Hepatic stellate cell (primary cell): ENCODE measurements at regions not wholly inside any gene's neighbourhood (a gene's known extent, or its start where the extent isn't known, plus 50 kb on each side); places are given as distances from the start of the nearest gene placed in this dataset.

ENCODE experiments used
- DNase-seq: peaks from one replicate; pipeline ENCODE4 v3.0.0; 2011; ENCODE audit warnings: low spot score

GRCh38 chr5:125510651-125511050 is 764.2 kb upstream of the ZNF608 start:
- DNase-seq = no peak

DNA sequence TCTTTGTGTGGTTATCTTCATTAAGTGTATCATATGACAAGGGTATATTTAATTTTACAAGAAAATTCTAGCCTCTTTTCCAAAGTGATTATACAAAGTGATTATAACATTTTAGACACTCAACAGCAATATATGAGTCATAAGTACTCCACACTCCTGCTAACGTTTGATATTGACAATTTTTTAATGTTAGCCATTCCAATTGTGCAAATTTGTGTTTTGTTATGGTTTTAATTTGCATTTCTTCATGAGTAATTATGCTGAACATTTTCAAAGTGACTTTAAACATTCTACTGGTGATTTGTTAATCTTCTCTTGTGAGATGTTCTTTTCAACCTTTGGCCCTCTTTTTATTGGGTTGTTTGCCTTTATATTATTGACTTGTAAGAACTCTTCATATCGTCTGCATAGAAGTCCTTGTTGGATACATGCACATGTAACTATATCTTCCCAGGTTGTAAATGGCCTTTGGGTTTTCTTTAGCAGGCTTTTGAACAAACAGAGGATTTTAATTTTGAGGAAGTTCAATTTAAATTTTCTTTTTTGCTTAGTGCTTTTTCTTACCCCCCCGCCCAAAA is 771.6 kb upstream of the ZNF608 start:
- DNase-seq = no peak

DNA sequence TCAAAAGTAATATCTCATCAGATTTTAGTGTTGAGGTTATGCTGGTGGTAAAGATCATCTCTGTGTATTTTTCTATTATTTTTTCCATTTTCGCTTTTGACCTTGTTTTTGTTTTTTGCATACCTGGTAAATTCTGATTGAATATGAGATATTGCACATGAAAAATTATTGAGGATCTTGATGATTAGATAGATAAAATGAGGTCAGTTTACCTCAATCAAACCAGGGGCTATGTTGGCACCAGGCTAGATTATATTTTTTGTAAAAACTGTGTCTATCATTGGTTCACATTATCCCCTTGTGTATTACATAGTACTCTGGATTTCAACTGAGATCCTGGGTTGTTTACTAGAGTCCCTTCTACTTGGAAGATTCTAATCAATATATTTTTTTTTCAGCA is 774.9 kb upstream of the ZNF608 start:
- no peak for DNase-seq

GRCh38 chr5:125525356-125525755 is 778.9 kb upstream of the ZNF608 start:
- DNase-seq = no peak

GRCh38 chr5:125526966-125527365 is 780.5 kb upstream of the ZNF608 start:
- DNase-seq = no peak

DNA sequence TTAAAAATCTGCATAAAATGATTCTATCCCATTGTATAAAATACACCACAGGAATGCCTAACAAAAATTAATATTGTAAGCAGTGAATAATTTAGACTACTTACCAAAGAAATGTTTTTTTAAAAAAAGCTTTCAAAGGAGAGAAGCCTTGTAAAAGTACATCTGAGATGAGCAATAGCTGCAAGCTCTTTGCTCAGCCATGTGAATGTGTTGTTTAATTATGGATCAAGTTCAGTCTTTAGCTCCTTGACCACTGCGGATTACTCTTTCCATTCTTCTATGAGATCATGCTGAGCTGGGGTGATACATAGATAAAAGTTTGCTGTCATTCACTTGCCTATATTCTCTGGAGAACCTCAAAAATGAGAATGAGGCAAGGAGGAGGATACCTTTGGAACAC is 782.4 kb upstream of the ZNF608 start:
- no peak for DNase-seq

DNA sequence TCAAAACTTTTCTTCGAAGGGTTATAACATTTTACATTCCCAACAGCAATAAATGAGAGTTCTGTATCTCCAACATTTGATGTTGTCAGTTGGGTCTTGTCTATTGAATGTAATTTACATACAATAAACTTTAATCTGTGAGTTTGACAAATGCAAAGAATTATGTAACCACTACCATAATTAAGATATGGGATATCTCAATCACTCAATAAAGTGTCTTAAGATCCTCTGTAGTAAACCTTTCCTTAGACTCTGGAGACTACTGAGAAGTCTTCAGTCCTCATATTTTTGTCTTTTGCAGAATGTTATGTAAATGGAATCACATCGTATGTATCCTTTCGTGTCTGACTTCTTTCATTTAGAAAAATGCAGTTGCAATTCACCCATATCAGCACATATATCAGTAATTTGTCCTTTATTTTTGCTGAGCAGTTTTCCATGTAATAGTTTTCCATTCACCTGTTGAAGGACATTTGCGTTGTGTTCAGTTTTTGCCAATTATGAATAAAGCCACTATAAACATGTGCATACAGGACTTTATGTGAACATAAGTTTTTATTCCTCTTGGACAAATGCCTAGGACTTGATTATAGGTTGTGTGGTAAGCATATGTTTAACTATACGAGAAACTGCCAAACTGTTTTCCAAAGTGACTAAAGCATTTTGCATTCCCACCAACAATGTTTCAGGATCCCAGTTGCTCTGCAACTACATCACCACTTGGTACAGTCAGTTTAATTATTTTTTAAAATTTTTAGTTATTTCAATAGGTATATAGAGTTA is 784.6 kb upstream of the ZNF608 start:
- no peak for DNase-seq

GRCh38 chr5:125536095-125536494 is 789.7 kb upstream of the ZNF608 start:
- no peak for DNase-seq

GRCh38 chr5:125536582-125536981 is 790.1 kb upstream of the ZNF608 start:
- DNase-seq = no peak

GRCh38 chr5:125537661-125538060 is 791.2 kb upstream of the ZNF608 start:
- no peak for DNase-seq

GRCh38 chr5:125538469-125538868 is 792.0 kb upstream of the ZNF608 start:
- DNase-seq = no peak

DNA sequence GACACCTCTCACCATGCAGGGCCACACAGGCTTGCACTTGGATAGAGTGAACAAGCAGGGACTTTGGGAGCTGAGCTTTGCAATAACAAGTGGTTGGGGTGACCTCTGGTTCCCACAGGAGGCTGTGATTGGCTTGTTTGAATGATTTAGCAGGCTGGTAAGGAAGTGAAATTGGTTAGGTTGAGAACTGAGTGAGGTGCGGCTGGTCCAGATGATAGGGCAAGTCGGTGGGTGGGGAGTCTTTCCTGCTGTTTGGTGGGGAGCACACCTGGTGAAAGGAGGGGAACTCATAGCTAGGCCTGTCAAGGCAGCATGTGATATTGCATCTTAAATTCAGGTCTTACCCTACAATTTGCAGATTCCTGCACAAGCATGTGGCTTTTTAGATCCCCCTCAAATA is 794.6 kb upstream of the ZNF608 start:
- DNase-seq = no peak

DNA sequence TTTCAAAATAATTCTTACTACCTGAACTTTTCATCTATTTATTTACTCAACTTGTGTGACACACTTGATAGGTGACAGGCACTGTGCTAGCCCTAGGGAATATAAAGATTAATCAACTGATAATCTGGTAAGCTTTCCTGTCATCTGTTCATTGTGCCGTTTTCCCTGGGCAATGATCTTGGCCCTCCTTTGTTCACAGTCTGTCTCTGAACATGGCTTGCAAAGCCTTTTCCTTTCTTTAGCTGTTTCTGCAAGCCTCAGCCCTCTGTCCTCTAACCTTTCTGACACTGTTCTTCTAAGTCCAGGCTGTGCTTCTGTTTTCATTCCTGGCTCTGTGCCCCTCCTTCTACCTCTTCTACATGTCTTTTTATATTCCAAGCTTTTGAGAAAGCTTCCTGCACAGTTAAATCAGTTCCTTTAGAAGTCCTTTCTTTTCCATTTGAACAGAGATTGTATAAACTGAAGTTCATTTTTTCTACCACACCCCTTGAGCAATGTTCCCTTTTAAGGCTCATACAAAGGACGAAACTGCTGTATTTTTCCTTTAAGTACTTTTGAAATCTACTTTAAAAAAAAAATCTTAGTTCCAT is 803.0 kb upstream of the ZNF608 start:
- DNase-seq = no peak

- DNase-seq = no peak
Observed at GRCh38 chr5:125550274-125550673, 803.8 kb upstream of the ZNF608 start.

DNA sequence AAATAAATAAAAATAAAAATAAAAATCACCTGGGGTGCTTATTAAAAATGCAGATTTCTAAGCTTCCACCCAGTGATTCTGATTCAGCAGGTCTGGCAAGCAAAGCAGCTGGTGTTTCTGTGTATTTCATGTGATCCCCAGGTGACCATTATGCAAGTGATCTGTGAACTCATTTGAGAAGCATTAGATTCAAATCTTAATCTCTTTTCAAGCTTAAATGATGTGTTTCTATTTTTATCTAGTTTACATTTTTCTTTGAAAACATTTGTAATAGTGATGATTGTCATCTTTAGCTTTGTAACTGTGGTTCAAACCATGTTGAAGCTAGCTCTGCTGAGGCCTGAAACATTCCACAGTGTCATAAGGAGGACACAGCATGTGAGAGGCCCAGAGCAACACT is 804.8 kb upstream of the ZNF608 start:
- DNase-seq = no peak

DNA sequence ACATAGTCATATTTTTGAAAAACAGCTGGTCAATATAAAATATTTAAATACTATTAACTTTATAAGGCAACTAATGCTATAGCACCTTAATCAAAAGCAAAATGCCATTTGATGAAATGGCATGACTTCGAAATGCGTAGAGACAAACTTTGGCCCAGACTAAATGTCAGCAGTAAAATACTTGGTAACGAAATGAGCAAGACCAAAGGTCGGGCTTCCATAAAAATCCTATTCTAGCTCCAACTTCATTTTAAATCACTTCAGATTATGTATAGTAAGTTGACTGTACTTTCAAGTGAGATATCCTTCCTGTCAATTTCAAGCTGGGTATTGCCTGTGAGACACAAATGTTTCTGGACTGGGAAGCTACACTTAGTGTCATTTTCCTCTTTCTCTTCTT is 805.4 kb upstream of the ZNF608 start:
- no peak for DNase-seq

DNA sequence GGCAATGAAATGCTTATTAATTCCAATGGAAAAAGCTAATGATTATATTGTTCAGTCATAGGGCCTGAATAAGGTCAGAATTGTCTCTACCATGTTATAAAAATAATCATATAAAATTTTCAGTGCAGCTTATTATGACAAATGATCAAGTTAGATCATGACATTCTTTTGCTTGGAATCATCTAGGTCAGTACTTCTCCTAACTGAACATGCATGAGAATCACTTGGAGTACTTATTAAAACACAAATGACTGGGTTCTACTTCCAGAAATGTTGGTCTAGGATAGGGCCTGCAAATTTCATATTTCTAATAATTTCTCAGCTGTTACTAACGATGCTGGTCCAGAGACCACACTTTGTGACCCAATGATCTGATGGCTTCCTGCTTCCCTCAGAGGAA is 806.0 kb upstream of the ZNF608 start:
- no peak for DNase-seq

DNA sequence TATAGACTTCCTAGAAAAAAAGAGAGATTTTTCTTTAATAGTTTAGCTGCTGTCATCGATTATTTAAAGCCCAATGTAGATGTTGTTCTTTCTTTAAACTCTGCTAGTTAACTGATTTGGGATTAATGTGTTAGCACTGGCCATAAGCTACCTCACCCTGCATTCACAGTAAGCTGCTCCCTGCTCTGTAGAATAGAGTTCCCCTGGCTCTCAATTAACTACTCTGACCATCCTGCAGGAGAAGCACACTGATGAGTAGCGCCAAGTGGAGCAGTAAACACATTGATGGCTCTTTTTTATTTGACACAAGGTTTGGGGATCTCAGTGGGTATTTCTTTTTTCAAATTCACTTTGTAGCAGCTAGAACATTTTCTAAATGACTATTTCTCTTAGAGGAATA is 807.9 kb upstream of the ZNF608 start:
- no peak for DNase-seq

GRCh38 chr5:125555591-125555990 is 809.2 kb upstream of the ZNF608 start:
- DNase-seq = no peak

GRCh38 chr5:125558016-125558415 is 811.6 kb upstream of the ZNF608 start:
- DNase-seq = no peak

DNA sequence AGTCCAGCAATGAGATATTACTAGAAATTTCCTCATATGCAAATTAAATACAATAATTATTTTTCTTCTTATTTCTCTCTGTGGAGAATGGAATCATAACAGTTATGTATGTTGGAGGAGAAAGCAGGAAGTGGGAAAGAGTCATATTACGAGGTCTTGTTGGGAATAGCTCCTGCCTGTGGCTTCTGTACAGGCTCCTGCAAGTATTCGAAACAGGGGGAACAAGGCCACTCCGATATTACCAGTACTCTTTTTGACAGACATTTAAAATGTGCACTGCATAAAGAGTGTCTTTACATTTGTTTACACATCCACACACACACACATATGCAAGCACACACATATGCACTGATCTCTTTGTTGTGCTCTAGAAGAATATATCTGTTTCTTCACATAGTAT is 812.0 kb upstream of the ZNF608 start:
- no peak for DNase-seq

DNA sequence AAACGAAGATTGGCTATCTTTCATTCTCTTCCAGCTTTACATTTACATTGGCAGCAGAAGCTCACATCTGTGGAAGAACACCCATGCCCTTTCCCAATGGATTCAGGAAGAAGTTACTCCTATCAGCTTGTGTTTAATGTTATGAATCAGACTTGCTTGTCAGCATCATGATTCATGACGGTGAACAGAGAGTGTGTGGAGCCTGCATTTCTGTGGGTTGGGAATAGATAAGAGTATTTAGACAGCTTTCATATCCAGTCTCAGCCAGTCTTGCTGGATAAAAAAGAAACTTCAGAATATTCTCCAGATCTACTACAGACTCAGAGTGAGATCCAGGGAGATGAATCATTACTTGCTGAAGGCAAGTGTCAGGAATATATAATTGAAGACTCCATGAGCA is 812.9 kb upstream of the ZNF608 start:
- DNase-seq = peak; percentile 70

DNA sequence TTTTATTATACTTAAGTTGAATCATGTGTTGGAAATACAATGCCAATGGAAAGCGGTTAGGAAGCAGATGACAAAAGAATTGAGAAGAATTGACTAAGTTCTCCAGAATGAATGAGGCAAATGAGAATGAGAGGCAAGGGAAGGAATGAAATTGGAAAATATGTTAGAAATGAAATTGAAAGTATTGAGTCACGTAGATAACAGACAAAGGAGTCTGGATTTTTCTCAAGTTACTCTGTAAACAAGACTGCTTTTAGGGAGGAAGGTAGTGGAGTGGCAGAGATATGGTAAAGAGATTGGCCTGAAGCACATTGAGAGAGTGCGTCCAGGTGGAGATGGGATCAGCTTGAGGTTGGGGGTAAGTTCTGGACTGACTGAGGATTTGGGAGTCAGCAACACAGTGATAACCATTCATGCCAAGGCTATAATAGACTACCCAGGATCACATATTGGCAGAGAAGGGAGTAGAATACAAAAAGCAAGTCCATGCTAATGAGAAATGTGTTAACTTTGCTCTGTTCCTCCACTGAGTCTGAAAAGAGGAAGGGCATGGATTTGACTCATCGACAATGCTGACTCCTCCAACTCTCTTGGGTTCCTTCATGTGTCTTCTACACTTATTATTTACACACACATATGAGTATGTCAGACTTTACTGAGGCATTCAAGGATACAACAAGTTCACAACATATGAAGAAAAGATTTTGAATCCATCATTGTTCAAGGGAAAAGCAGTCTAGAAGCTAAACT is 814.2 kb upstream of the ZNF608 start:
- no peak for DNase-seq
